ENCODE measurements at regions not wholly inside any gene's neighbourhood (a gene's known extent, or its start where the extent isn't known, plus 50 kb on each side); places are given as distances from the start of the nearest gene placed in this dataset.

DNA sequence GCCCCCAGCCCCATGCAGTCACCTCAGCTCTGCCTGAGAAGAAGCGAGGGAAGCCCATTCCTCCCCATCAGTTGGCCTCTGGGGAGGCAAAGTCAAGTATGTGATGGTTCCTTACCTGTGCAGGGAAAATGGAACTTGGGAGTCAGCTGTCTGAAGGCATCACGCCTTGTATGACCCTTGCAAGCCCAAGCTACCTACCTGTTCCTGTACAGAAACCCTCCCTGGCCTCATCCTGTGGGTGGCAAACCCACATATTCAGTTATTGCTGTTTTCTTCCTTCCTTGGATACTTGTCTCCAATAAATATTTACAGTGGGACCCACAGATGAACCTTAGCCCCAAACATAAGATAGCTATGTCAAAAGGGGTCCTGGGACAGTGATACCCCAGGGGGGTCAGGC lies 92.2 kb upstream of the MLN start:
- Histone ChIP-seq H3K9ac (ENCODE audit: insufficient read depth, low read length) (no peak overlapping the region), H3K4me1 (ENCODE audit: control insufficient read depth, extremely low read depth, insufficient read depth, low read length) (no peaks in the 10 kb centered on the region), H2AFZ (ENCODE audit: low read length) (no peak overlapping the region), H3K27me3 (ENCODE audit: control insufficient read depth, insufficient read depth, low read length) (peaks cover 7% of the 10 kb centered on the region), H3K9me3 (ENCODE audit: control insufficient read depth, insufficient read depth, low read depth, low read length) (no peaks in the 10 kb centered on the region), H3K79me2 (ENCODE audit: control insufficient read depth, insufficient read depth, low read length) (no peaks in the 10 kb centered on the region), H4K20me1 (ENCODE audit: control insufficient read depth, extremely low read depth, insufficient read depth, low read length) (no peaks in the 10 kb centered on the region), H3K4me2 (ENCODE audit: extremely low read depth, insufficient read depth, low read length) (no peak overlapping the region), H3K4me3 (replicated peaks in 1 of 4; ENCODE audit: control extremely low read depth in 1 of 4, insufficient read depth in 1 of 4, low read depth in 3 of 4, low read length in 4 of 4) (no peak overlapping the region), H3K27ac (ENCODE audit: insufficient read depth, low read length) (no peak overlapping the region), H3K36me3 (ENCODE audit: control insufficient read depth, insufficient read depth, low read length) (no peaks in the 10 kb centered on the region)
- TF ChIP-seq CTCF (conservative IDR thresholded peaks at IDR 0.05 in 1 of 2, IDR thresholded peaks at IDR 0.05 in 1 of 2; ENCODE audit: low read depth in 1 of 2, low read length in 2 of 2) (no peak), EZH2 (IDR thresholded peaks at IDR 0.05; ENCODE audit: low read length, missing control alignments) (no peak)
- no peak for DNase-seq (ENCODE audit: low read depth in 2 of 2)

DNA sequence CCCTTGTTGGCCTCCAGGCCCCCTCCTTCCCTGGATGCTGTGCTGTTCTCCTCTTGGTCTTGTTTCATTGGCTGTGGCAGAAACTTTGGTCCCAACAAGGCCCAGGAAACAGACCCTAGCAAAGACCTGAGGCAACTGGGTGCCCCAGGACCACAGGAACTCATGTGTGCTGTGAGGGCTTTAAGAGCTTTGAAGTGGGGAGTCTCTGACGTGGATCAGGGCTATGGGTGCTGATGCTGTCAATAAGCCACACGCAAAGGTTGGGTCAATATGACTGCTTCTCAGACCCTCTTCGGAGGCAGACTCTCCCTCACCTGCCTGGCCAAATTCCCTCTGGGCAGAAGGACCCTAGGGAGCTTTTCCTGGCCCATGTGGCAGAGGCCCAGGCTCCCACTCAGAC lies 91.5 kb upstream of the MLN start:
- no peak for DNase-seq (ENCODE audit: low read depth in 2 of 2)
- Histone ChIP-seq H3K9me3 (ENCODE audit: control insufficient read depth, insufficient read depth, low read depth, low read length) (no peaks in the 10 kb centered on the region), H3K27me3 (ENCODE audit: control insufficient read depth, insufficient read depth, low read length) (peaks cover 7% of the 10 kb centered on the region), H3K4me1 (ENCODE audit: control insufficient read depth, extremely low read depth, insufficient read depth, low read length) (no peaks in the 10 kb centered on the region), H3K36me3 (ENCODE audit: control insufficient read depth, insufficient read depth, low read length) (no peaks in the 10 kb centered on the region), H3K4me3 (replicated peaks in 1 of 4; ENCODE audit: control extremely low read depth in 1 of 4, insufficient read depth in 1 of 4, low read depth in 3 of 4, low read length in 4 of 4) (no peak overlapping the region), H3K9ac (ENCODE audit: insufficient read depth, low read length) (no peak overlapping the region), H3K27ac (ENCODE audit: insufficient read depth, low read length) (no peak overlapping the region), H3K79me2 (ENCODE audit: control insufficient read depth, insufficient read depth, low read length) (no peaks in the 10 kb centered on the region), H2AFZ (ENCODE audit: low read length) (no peak overlapping the region), H4K20me1 (ENCODE audit: control insufficient read depth, extremely low read depth, insufficient read depth, low read length) (no peaks in the 10 kb centered on the region), H3K4me2 (ENCODE audit: extremely low read depth, insufficient read depth, low read length) (no peak overlapping the region)
- TF ChIP-seq EZH2 (IDR thresholded peaks at IDR 0.05; ENCODE audit: low read length, missing control alignments) (no peak), CTCF (conservative IDR thresholded peaks at IDR 0.05 in 1 of 2, IDR thresholded peaks at IDR 0.05 in 1 of 2; ENCODE audit: low read depth in 1 of 2, low read length in 2 of 2) (no peak)

DNA sequence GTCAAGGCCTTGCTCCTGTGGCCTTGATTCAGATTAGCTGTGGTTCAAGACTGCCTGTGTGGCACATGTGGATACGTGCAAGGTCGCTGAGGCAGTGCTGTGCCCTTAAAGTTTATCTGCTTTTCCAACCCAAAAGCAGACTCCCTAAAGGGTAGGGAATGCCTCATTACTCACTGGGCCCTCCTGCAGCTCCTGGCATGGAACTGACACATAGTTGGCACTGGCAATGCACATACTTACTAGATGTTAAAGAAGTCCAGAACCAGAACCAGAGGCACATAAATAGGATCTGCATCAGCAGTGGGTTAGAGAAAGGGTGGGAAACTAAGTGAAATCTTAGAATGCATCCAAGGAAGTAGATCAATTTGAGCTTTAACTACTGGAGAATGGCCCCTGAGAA lies 90.6 kb upstream of the MLN start:
- Histone ChIP-seq H3K9ac (ENCODE audit: insufficient read depth, low read length) (no peak overlapping the region), H2AFZ (ENCODE audit: low read length) (no peak overlapping the region), H3K79me2 (ENCODE audit: control insufficient read depth, insufficient read depth, low read length) (no peaks in the 10 kb centered on the region), H3K36me3 (ENCODE audit: control insufficient read depth, insufficient read depth, low read length) (no peaks in the 10 kb centered on the region), H4K20me1 (ENCODE audit: control insufficient read depth, extremely low read depth, insufficient read depth, low read length) (no peaks in the 10 kb centered on the region), H3K27me3 (ENCODE audit: control insufficient read depth, insufficient read depth, low read length) (peaks cover 7% of the 10 kb centered on the region), H3K4me1 (ENCODE audit: control insufficient read depth, extremely low read depth, insufficient read depth, low read length) (no peaks in the 10 kb centered on the region), H3K27ac (ENCODE audit: insufficient read depth, low read length) (no peak overlapping the region), H3K9me3 (ENCODE audit: control insufficient read depth, insufficient read depth, low read depth, low read length) (no peaks in the 10 kb centered on the region), H3K4me3 (replicated peaks in 1 of 4; ENCODE audit: control extremely low read depth in 1 of 4, insufficient read depth in 1 of 4, low read depth in 3 of 4, low read length in 4 of 4) (no peak overlapping the region), H3K4me2 (ENCODE audit: extremely low read depth, insufficient read depth, low read length) (no peak overlapping the region)
- peak in 1 of 2 donors; percentile 50 for DNase-seq (ENCODE audit: low read depth in 2 of 2)
- TF ChIP-seq CTCF (conservative IDR thresholded peaks at IDR 0.05 in 1 of 2, IDR thresholded peaks at IDR 0.05 in 1 of 2; ENCODE audit: low read depth in 1 of 2, low read length in 2 of 2), result no peak
- TF ChIP-seq EZH2 (IDR thresholded peaks at IDR 0.05; ENCODE audit: low read length, missing control alignments), result no peak

All from fibroblast of lung (primary cell).